IPS DF 4.7 (cell line): ENCODE measurements at regions not wholly inside any gene's neighbourhood (a gene's known extent, or its start where the extent isn't known, plus 50 kb on each side); places are given as distances from the start of the nearest gene placed in this dataset.
"Not testable (repeated sequence)": the region's sequence is repeated elsewhere in the genome, so short reads cannot be mapped to it uniquely, and the experiment has no call there.

Experiments
- DNase-seq: peaks from one replicate; pipeline ENCODE4 v3.0.0-alpha.2; 2013; ENCODE audit warnings: low spot score; ENCODE audit errors: extremely low read depth

GRCh38 chr1:165965857-165966256 lies 138.4 kb downstream of the UCK2 start:
- DNase-seq: no peak

GRCh38 chr1:165969366-165969765 lies 142.0 kb downstream of the UCK2 start:
- DNase-seq: not testable (repeated sequence)

GRCh38 chr1:165974598-165975131 lies 147.3 kb downstream of the UCK2 start:
- DNase-seq: no peak

- peak; percentile 11 for DNase-seq
These were observed 160.9 kb downstream of the UCK2 start for GRCh38 chr1:165988275-165988674.

- no peak for DNase-seq
These were observed 161.4 kb downstream of the UCK2 start for GRCh38 chr1:165988817-165989216.

GRCh38 chr1:165992533-165992932 lies 165.1 kb downstream of the UCK2 start:
- DNase-seq: no peak

- no peak for DNase-seq
These were observed 166.7 kb downstream of the UCK2 start for GRCh38 chr1:165994107-165994506.

GRCh38 chr1:165999826-166000225 lies 167.0 kb downstream of the FAM78B start:
- DNase-seq: no peak

- DNase-seq: no peak
These were observed 159.6 kb downstream of the FAM78B start for GRCh38 chr1:166007176-166007575.

- DNase-seq: no peak
These were observed 153.6 kb downstream of the FAM78B start for GRCh38 chr1:166013232-166013631.

GRCh38 chr1:166017395-166017794 lies 149.4 kb downstream of the FAM78B start:
- DNase-seq: peak; percentile 7
